ENCODE measurements at regions not wholly inside any gene's neighbourhood (a gene's known extent, or its start where the extent isn't known, plus 50 kb on each side); places are given as distances from the start of the nearest gene placed in this dataset.

DNA sequence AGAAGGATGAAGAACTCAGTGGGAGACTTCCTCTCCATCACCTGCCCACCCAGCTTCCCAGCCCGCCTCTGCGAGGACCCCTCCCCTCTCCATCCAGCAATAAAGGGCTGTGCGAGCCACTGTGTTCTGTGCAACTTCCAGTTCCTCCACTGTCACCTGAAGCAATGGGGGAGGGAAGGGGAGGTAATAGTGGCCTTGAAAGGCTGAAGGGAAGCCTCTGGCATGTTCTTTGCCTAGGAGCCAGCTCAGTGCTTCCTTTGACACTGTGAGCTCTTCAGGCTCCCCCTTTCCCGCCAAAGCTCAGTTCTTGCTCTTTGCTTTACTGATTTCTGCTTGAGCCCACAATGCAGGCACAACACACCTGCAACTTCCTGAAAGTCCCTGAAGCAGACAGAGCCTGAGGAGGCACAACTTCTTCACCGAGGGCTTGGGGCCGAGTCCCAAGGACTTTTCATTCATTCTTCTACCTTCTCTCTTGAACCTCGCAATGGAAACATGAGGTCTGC is 73.2 kb upstream of the DOCK9 start:
- TF ChIP-seq EZH2 (IDR thresholded peaks at IDR 0.05; ENCODE audit: borderline replicate concordance) (no peak), EZH2phosphoT487 (IDR thresholded peaks at IDR 0.05; ENCODE audit: low read depth, severe bottlenecking, unreplicated experiment) (no peak)
- TF ChIP-seq, protein P1, sequence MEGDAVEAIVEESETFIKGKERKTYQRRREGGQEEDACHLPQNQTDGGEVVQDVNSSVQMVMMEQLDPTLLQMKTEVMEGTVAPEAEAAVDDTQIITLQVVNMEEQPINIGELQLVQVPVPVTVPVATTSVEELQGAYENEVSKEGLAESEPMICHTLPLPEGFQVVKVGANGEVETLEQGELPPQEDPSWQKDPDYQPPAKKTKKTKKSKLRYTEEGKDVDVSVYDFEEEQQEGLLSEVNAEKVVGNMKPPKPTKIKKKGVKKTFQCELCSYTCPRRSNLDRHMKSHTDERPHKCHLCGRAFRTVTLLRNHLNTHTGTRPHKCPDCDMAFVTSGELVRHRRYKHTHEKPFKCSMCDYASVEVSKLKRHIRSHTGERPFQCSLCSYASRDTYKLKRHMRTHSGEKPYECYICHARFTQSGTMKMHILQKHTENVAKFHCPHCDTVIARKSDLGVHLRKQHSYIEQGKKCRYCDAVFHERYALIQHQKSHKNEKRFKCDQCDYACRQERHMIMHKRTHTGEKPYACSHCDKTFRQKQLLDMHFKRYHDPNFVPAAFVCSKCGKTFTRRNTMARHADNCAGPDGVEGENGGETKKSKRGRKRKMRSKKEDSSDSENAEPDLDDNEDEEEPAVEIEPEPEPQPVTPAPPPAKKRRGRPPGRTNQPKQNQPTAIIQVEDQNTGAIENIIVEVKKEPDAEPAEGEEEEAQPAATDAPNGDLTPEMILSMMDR (IDR thresholded peaks at IDR 0.05; ENCODE audit: poor library complexity): no peak

Measured in hepatocyte (in vitro differentiated cells).